GM12874 (cell line): ENCODE measurements at regions not wholly inside any gene's neighbourhood (a gene's known extent, or its start where the extent isn't known, plus 50 kb on each side); places are given as distances from the start of the nearest gene placed in this dataset.

Experiments
- CTCF ChIP-seq: IDR thresholded peaks from 2 replicates; pipeline ENCODE4 v1.5.1; 2011; ENCODE audit warnings: low read depth, mild to moderate bottlenecking, control low read depth, low read length, moderate library complexity; ENCODE audit not compliant: insufficient read depth

GRCh38 chr2:221973502-221973901 lies 325.3 kb downstream of the PAX3 start:
- TF ChIP-seq CTCF = no peak

- no peak for TF ChIP-seq CTCF
These were observed 325.9 kb downstream of the PAX3 start for GRCh38 chr2:221972813-221973478.

- TF ChIP-seq CTCF = no peak
These were observed 328.4 kb downstream of the PAX3 start for GRCh38 chr2:221970389-221970788.

GRCh38 chr2:221969830-221970144 lies 329.0 kb downstream of the PAX3 start:
- no peak for TF ChIP-seq CTCF

- peak; percentile 46 for TF ChIP-seq CTCF
These were observed 329.5 kb downstream of the PAX3 start for GRCh38 chr2:221969087-221969829.

- TF ChIP-seq CTCF = no peak
These were observed 336.6 kb downstream of the PAX3 start for GRCh38 chr2:221962186-221962585.

GRCh38 chr2:221961561-221961960 lies 337.2 kb downstream of the PAX3 start:
- no peak for TF ChIP-seq CTCF
